GM18517 (cell line): ENCODE measurements at regions not wholly inside any gene's neighbourhood (a gene's known extent, or its start where the extent isn't known, plus 50 kb on each side); places are given as distances from the start of the nearest gene placed in this dataset.
A peak's percentile ranks its signal among the peaks of the same experiment; 100 is the strongest.

Source experiments
- ATAC-seq: cut with Tn5 transposase; IDR thresholded peaks from one replicate; pipeline ENCODE4 v1.9.1; 2021; ENCODE audit warnings: mild to moderate bottlenecking, moderate library complexity; ENCODE audit not compliant: unreplicated experiment

GRCh38 chr6:138577151-138577915 is 78.0 kb upstream of the NHSL1 start:
- no peak for ATAC-seq

GRCh38 chr6:138580040-138580439 is 80.7 kb upstream of the NHSL1 start:
- no peak for ATAC-seq

GRCh38 chr6:138580801-138581200 is 81.5 kb upstream of the NHSL1 start:
- ATAC-seq, result no peak

DNA sequence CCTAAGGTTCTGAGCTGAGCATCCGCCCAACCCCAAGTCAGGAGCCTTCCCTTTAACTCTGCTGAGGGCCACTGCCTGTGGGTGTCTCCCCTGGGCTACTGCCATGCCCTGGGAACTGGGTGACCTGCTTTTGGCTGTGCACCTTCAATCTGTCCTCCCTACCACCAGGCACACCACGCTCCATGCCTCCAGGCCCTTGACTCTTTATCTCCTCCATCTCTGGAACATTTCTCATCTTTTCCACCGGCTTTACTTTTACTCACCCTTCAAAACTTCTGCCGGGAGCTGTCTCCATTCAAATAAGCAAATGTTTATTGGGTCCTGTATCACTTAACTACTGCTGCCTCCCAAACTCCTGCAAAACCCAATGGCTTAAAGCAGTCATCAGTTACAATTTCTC is 83.3 kb upstream of the NHSL1 start:
- ATAC-seq, result no peak

DNA sequence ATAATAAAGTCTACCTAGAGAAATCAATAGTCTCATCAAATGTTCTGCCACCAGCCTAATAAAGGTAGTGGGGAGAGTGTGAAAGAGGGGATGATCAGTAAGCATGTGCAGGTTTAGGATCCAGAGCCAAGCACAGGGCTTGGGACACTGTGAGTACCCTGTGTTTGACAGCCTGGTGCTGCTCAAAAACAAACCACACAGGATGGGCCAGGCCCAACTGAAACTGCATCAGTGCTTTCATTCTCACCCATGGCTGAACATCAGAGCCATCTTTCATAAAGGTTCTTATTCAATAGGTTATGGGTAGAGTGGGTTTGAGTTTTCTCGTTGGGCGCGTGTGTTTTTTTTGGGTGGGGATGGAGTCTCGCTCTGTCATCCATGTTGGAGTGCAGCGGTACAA is 87.3 kb upstream of the NHSL1 start:
- no peak for ATAC-seq

DNA sequence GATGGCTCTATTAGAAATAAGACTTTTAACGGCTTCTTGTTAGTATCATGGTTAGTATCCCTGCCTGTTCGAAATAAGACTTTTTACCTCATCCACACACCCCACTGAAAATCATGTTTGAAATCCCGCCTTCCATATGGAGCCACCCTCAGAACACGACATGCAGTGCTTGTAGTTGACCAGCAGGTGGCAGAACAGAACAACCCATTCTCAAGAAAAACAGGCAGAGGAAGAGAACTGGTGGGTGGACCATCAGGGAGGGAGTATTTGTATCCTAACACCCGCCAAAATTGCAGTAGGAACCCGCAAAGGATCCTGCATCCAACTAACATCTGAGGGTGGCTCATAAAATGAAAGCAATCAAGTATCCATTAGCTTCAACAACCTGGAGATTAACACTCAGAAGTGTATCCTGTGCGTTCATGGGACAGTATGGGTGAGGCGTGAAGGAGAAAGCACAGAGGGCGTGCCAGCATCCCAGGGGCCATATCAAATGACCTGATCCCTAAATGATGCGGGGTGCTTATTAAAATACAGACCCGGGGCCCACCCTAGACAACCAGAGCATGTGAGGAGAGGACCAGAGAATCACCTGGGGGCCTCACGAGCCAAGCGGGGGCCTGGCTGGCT is 89.6 kb upstream of the NHSL1 start:
- ATAC-seq, result no peak

- no peak for ATAC-seq
These were observed 91.8 kb upstream of the NHSL1 start for GRCh38 chr6:138590796-138591709.

- peak; percentile 62 for ATAC-seq
These were observed 93.4 kb upstream of the NHSL1 start for GRCh38 chr6:138592749-138593123.

- ATAC-seq, result peak; percentile 73
These were observed 94.0 kb upstream of the NHSL1 start for GRCh38 chr6:138593124-138593877.

DNA sequence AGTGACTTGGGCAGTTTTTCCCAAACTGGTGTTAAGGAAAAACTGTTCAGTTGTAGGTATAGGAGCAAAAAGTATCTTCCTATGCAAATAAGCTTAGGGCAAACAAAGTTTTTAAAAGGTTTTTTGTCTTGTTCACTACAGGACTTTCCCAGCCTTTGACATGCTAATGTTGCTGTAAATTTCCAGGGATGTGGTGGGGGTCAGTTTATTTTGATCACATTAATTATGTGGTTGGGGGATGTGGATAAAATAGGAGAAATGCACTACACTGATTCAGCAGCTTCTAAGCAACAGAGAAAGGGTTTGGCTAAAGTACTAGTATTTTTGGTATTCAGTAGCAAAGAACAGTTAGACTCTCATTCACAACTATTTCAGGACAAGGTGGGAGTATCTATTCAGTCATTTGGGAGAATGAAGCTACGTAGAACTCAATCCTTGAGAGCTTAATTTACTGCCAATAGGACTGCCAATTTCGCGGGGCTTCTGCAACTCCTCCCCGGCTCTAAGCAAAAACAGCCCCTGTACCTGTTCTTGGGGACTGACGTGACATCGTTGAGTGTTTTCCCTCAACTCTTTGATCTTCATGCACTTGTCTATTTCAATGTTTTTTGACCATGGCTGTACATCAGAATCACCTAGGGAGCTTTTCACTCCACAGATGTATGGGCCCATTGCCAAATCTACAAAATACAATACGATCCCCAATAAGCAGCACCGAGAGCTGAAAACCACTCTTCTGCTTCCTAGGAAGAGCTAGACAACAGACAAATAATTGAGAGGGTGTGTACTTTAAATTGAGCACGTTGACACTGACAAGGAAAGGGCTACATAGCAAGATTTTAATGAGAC is 94.8 kb upstream of the NHSL1 start:
- ATAC-seq, result no peak

- ATAC-seq, result no peak
These were observed 95.5 kb upstream of the NHSL1 start for GRCh38 chr6:138594758-138595140.

- no peak for ATAC-seq
These were observed 96.8 kb upstream of the NHSL1 start for GRCh38 chr6:138596126-138596525.

DNA sequence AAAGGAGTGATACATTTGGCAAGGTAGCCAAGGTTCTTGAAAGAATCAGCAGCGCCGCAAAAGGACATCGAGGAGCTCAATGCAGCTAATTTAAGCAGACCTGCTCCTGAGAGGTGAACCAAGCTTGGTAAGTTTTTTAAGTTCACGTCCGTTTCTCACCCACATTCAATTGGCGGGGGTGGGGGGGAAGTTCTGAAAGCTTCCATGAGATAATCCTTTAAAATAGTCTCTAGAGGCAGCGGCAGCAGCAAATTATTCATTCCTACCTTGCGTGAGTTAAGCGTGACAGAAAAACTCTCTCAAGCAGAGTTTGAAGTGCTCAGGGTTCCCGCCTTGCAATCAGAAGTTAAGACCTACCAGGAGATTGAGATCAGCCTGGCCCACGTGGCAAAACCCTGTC is 97.3 kb upstream of the NHSL1 start:
- ATAC-seq, result no peak

DNA sequence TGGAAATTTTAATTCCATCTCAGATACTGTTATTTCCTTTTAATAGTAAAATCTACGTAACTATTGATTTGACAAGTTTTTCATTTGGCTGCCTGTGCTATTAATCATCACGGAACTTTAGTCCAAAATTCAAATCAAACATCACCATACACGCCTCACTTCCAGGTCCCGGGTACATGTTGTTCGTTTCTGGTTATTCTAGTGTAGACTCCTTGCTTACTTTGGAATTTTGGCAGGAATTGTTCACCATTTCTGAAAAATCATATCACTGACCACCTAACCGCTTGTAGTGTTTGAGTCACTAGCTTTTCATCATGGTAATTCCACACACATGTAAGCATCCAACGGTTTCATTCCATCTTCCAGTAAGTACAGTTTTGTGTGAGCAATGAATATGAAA is 98.0 kb upstream of the NHSL1 start:
- no peak for ATAC-seq

DNA sequence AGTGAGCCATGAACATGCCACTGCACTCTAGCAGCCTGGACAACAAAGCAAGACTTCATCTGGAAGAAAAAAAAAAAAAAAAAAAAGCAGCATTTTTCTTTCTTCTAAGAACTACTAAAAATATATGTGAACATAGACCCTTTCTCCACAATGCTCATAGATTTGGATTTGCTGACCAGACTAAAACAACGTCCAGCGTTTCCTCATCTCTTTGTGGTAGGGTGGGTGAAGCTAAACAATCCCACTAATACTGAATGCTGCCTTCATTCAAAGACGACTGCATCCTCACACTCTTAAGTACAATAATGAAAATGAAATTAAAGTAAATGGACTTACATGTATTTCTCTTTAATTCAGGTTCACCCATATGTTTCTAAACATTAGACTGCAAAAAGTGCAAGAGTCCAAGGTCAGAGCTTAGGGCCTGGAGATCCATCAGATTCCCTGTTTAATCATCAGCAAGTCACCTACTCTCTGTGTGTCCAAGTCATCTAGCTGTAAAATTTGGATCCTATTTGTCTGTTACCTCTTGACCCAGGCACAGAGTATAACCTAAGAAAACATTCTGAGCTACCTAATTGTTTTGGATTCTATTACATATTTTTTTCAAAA is 99.4 kb upstream of the NHSL1 start:
- ATAC-seq, result no peak

- ATAC-seq, result no peak
These were observed 101.0 kb upstream of the NHSL1 start for GRCh38 chr6:138600261-138600660.

GRCh38 chr6:138600726-138601125 is 101.4 kb upstream of the NHSL1 start:
- ATAC-seq, result no peak

DNA sequence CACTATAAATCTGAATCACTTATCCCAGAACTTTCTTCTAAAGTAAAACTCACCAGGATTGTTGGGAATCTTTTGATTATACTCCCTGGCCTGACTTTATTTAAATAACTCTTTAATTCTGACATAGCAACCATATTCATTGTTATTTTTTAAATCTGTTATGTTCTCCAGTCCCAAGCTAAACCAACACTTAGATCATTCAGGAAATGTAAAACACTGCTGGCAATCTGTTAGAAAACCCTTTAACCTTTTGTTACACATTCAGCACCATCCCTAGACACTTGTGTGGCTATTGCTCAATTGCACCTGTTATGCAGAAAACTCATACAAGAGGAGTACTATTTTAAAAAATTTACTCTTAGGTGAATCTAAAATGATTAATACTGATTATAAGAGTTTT is 101.8 kb upstream of the NHSL1 start:
- ATAC-seq, result no peak

GRCh38 chr6:138605958-138606357 is 106.7 kb upstream of the NHSL1 start:
- no peak for ATAC-seq
